Astrocyte (in vitro differentiated cells and primary cell): ENCODE measurements at regions not wholly inside any gene's neighbourhood (a gene's known extent, or its start where the extent isn't known, plus 50 kb on each side); places are given as distances from the start of the nearest gene placed in this dataset.

Source experiments
- DNase-seq: peaks from one replicate; pipeline ENCODE4 v3.0.0-alpha.2; 2010; ENCODE audit warnings: low read depth
- FAIRE-seq: peaks from 2 replicates; lab custom pipeline; 2011; peaks lifted over from hg19 to GRCh38; lab: Jason Lieb, UNC
- H2AFZ ChIP-seq: 2 replicates; pipeline ENCODE4 v1.6.0; 2012; ENCODE audit warnings: low read depth, low read length, inconsistent platforms
- H3K27ac ChIP-seq: 2 replicates; pipeline ENCODE4 v1.5.1; 2011; ENCODE audit warnings: low read depth, low read length, inconsistent platforms
- H3K27me3 ChIP-seq: 2 replicates; pipeline ENCODE4 v1.6.0; 2011; ENCODE audit warnings: low read length, inconsistent platforms; ENCODE audit not compliant: insufficient read depth
- H3K36me3 ChIP-seq: 2 replicates; pipeline ENCODE4 v1.5.1; 2011; ENCODE audit warnings: low read length, inconsistent platforms; ENCODE audit not compliant: insufficient read depth
- H3K4me1 ChIP-seq: 2 replicates; pipeline ENCODE4 v1.5.1; 2011; ENCODE audit warnings: low read length, inconsistent platforms; ENCODE audit not compliant: insufficient read depth
- H3K4me2 ChIP-seq: 2 replicates; pipeline ENCODE4 v1.6.0; 2012; ENCODE audit warnings: low read length, inconsistent platforms
- H3K4me3 ChIP-seq: 2 replicates; pipeline ENCODE4 v1.5.1; 2011; ENCODE audit warnings: low read depth, mild to moderate bottlenecking, low read length, inconsistent platforms; ENCODE audit not compliant: insufficient read depth
- H3K79me2 ChIP-seq: 2 replicates; pipeline ENCODE4 v1.6.0; 2012; ENCODE audit warnings: mild to moderate bottlenecking, low read length, inconsistent platforms; ENCODE audit not compliant: insufficient read depth
- H3K9ac ChIP-seq: 2 replicates; pipeline ENCODE4 v1.6.0; 2012; ENCODE audit warnings: mild to moderate bottlenecking, low read length, inconsistent platforms
- H3K9me3 ChIP-seq: 2 replicates; pipeline ENCODE4 v1.5.1; 2012; ENCODE audit warnings: low read depth, mild to moderate bottlenecking, low read length, inconsistent platforms; ENCODE audit not compliant: insufficient read depth
- H4K20me1 ChIP-seq: 2 replicates; pipeline ENCODE4 v1.6.0; 2012; ENCODE audit warnings: low read length, inconsistent platforms; ENCODE audit not compliant: insufficient read depth
- H3K27ac Mint-ChIP-seq: one replicate; pipeline ENCODE4 v1.8.0; 2021; ENCODE audit warnings: mild to moderate bottlenecking, mixed read lengths; ENCODE audit not compliant: unreplicated experiment
- H3K27me3 Mint-ChIP-seq: one replicate; pipeline ENCODE4 v1.8.0; 2021; ENCODE audit warnings: low read depth, mixed read lengths; ENCODE audit not compliant: unreplicated experiment
- H3K36me3 Mint-ChIP-seq: one replicate; pipeline ENCODE4 v1.8.0; 2021; ENCODE audit warnings: low read depth, mixed read lengths; ENCODE audit not compliant: unreplicated experiment
- H3K4me1 Mint-ChIP-seq: one replicate; pipeline ENCODE4 v1.8.0; 2021; ENCODE audit warnings: low read depth, mixed read lengths; ENCODE audit not compliant: unreplicated experiment
- H3K4me3 Mint-ChIP-seq: one replicate; pipeline ENCODE4 v1.8.0; 2021; ENCODE audit warnings: mild to moderate bottlenecking, moderate library complexity, mixed read lengths; ENCODE audit not compliant: unreplicated experiment
- H3K9me3 Mint-ChIP-seq: one replicate; pipeline ENCODE4 v1.8.0; 2021; ENCODE audit warnings: mild to moderate bottlenecking, mixed read lengths; ENCODE audit not compliant: unreplicated experiment
- EZH2 ChIP-seq: IDR thresholded peaks from 2 replicates; pipeline ENCODE4 v1.6.1; 2012; ENCODE audit warnings: mild to moderate bottlenecking, low read length, inconsistent platforms; ENCODE audit not compliant: insufficient read depth
- TF ChIP-seq, protein P1 (sequence below): IDR thresholded peaks from 2 replicates; pipeline ENCODE4 v1.5.1; 2011; ENCODE audit warnings: low read depth, mild to moderate bottlenecking, inconsistent platforms, low read length, moderate library complexity; ENCODE audit not compliant: insufficient read depth

- Histone ChIP-seq H3K4me1 (peaks cover 12% of the 10 kb centered on the region), H3K9me3 (no peaks in the 10 kb centered on the region), H4K20me1 (no peaks in the 10 kb centered on the region), H3K4me3 (no peak overlapping the region), H3K4me2 (no peak overlapping the region), H3K36me3 (no peaks in the 10 kb centered on the region), H3K27ac (no peak overlapping the region), H3K9ac (no peak overlapping the region), H2AFZ (no peak overlapping the region), H3K79me2 (no peaks in the 10 kb centered on the region), H3K27me3 (no peaks in the 10 kb centered on the region)
- DNase-seq (no peak), FAIRE-seq (no peak)
- TF ChIP-seq, protein P1, sequence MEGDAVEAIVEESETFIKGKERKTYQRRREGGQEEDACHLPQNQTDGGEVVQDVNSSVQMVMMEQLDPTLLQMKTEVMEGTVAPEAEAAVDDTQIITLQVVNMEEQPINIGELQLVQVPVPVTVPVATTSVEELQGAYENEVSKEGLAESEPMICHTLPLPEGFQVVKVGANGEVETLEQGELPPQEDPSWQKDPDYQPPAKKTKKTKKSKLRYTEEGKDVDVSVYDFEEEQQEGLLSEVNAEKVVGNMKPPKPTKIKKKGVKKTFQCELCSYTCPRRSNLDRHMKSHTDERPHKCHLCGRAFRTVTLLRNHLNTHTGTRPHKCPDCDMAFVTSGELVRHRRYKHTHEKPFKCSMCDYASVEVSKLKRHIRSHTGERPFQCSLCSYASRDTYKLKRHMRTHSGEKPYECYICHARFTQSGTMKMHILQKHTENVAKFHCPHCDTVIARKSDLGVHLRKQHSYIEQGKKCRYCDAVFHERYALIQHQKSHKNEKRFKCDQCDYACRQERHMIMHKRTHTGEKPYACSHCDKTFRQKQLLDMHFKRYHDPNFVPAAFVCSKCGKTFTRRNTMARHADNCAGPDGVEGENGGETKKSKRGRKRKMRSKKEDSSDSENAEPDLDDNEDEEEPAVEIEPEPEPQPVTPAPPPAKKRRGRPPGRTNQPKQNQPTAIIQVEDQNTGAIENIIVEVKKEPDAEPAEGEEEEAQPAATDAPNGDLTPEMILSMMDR, result no peak
- TF ChIP-seq EZH2, result no peak
- Mint-ChIP-seq H3K27ac (no peak overlapping the region), H3K27me3 (peaks cover 2% of the 10 kb centered on the region), H3K9me3 (no peaks in the 10 kb centered on the region), H3K4me3 (no peak overlapping the region), H3K4me1 (peaks cover 15% of the 10 kb centered on the region), H3K36me3 (no peaks in the 10 kb centered on the region)
These were observed 139.8 kb upstream of the TNFAIP3 start for GRCh38 chr6:137727216-137727765.

- no peaks in the 10 kb centered on the region for H3K36me3 Mint-ChIP-seq
- Histone ChIP-seq H3K9ac (peak overlapping the region; percentile 38), H2AFZ (peak overlapping the region; percentile 36), H3K79me2 (no peaks in the 10 kb centered on the region), H3K27me3 (no peaks in the 10 kb centered on the region), H3K9me3 (no peaks in the 10 kb centered on the region), H3K27ac (peak overlapping the region; percentile 64), H3K4me2 (peak overlapping the region; percentile 54), H4K20me1 (no peaks in the 10 kb centered on the region), H3K36me3 (no peaks in the 10 kb centered on the region), H3K4me3 (no peak overlapping the region), H3K4me1 (peaks cover 12% of the 10 kb centered on the region)
- H3K4me1 Mint-ChIP-seq, result peaks cover 10% of the 10 kb centered on the region
- no peak overlapping the region for H3K4me3 Mint-ChIP-seq
- no peaks in the 10 kb centered on the region for H3K9me3 Mint-ChIP-seq
- FAIRE-seq (no peak), DNase-seq (peak; percentile 78)
- H3K27me3 Mint-ChIP-seq, result peaks cover 2% of the 10 kb centered on the region
- TF ChIP-seq EZH2, result no peak
- TF ChIP-seq, protein P1, result no peak
- no peak overlapping the region for H3K27ac Mint-ChIP-seq
These were observed 138.4 kb upstream of the TNFAIP3 start for GRCh38 chr6:137728386-137729349.
